OCI-LY3 (cell line): ENCODE measurements at regions not wholly inside any gene's neighbourhood (a gene's known extent, or its start where the extent isn't known, plus 50 kb on each side); places are given as distances from the start of the nearest gene placed in this dataset.

Experiments used
- H2AFZ ChIP-seq: fragments of 200-600, 300-600 bp; shearing (Covaris generic); 2 replicates; pipeline ENCODE4 v1.6.0; 2014; ENCODE audit warnings: antibody characterized with exemption, low read depth, low read length
- H3K27ac ChIP-seq: fragments of 200-600, 300-600 bp; sonication (generic); 2 replicates; pipeline ENCODE4 v1.5.1; 2014; ENCODE audit warnings: mild to moderate bottlenecking, low read length, moderate library complexity, mixed read lengths
- H3K27me3 ChIP-seq: fragments of 200-600, 300-600 bp; sonication (generic); 2 replicates; pipeline ENCODE4 v1.6.1; 2014; ENCODE audit warnings: low read depth, low read length, mixed read lengths
- H3K36me3 ChIP-seq: fragments of 200-600, 300-600 bp; sonication (generic); replicated peaks from 2 replicates; pipeline ENCODE3; 2014; ENCODE audit warnings: low read depth, low read length, mixed read lengths
- H3K4me1 ChIP-seq: fragments of 300-600, 200-600 bp; sonication (generic); 2 replicates; pipeline ENCODE4 v1.6.1; 2014; ENCODE audit warnings: low read length, mixed read lengths
- H3K4me2 ChIP-seq: fragments of 200-600, 300-600 bp; sonication (generic); 2 replicates; pipeline ENCODE4 v1.6.1; 2014; ENCODE audit warnings: low read length, mixed read lengths
- H3K4me3 ChIP-seq: fragments of 300-600, 200-600 bp; sonication (generic); 2 replicates; pipeline ENCODE4 v1.5.1; 2014; ENCODE audit warnings: antibody characterized with exemption, mild to moderate bottlenecking, low read length, moderate library complexity
- H3K79me2 ChIP-seq: fragments of 300-600, 200-600 bp; shearing (Covaris generic); 2 replicates; pipeline ENCODE4 v1.6.1; 2014; ENCODE audit warnings: mild to moderate bottlenecking, low read length, mixed read lengths
- H3K9ac ChIP-seq: fragments of 300-600, 200-600 bp; shearing (Covaris generic); 2 replicates; pipeline ENCODE4 v1.6.0; 2014; ENCODE audit warnings: mild to moderate bottlenecking, low read length, moderate library complexity
- H3K9me3 ChIP-seq: fragments of 200-600, 300-600 bp; shearing (Covaris generic); 2 replicates; pipeline ENCODE4 v1.6.1; 2014; ENCODE audit warnings: low read length, mixed read lengths; ENCODE audit not compliant: insufficient read depth
- H4K20me1 ChIP-seq: fragments of 200-600, 300-600 bp; sonication (generic); 2 replicates; pipeline ENCODE4 v1.6.1; 2016; ENCODE audit warnings: low read length, mixed read lengths; ENCODE audit not compliant: insufficient read depth
- EZH2phosphoT487 ChIP-seq: fragments of 200-600 bp; shearing (Covaris generic); IDR thresholded peaks from 2 replicates; pipeline ENCODE4 v1.6.1; 2018; ENCODE audit warnings: antibody characterized with exemption, mixed run types, low read depth
- TF ChIP-seq, protein P1 (sequence below): fragments of 200-600, 300-600 bp; sonication (generic); IDR thresholded peaks from 2 replicates; pipeline ENCODE4 v1.5.1; 2014; ENCODE audit warnings: antibody characterized with exemption, low read length, low read depth

DNA sequence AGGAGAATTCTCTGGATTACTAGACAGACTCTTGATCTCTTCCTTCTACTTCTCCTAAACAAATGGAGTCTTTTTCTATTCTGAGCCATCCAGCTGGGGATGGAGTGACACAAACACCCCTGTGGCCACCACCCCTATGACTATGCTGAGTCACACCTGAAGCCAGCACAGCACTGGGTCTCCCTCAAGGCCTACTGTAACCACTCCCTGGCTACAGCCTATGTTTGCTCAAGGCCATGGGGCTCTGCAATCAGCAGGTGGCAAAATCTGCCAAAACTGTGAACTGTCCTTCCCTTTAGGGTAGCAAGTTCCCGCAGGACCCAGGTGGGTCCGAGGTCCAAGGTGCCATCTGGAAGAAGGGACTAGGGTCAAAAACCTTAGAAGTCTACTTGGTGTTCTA, 132.3 kb downstream of the TINAG start:
- no peak overlapping the region for H2AFZ ChIP-seq
- no peaks in the 10 kb centered on the region for H3K36me3 ChIP-seq
- H3K9ac ChIP-seq = no peak overlapping the region
- H3K27me3 ChIP-seq = no peaks in the 10 kb centered on the region
- no peaks in the 10 kb centered on the region for H3K79me2 ChIP-seq
- H3K9me3 ChIP-seq = no peaks in the 10 kb centered on the region
- no peaks in the 10 kb centered on the region for H3K4me1 ChIP-seq
- no peaks in the 10 kb centered on the region for H4K20me1 ChIP-seq
- H3K4me3 ChIP-seq = no peak overlapping the region
- H3K27ac ChIP-seq = no peak overlapping the region
- H3K4me2 ChIP-seq = no peak overlapping the region
- TF ChIP-seq, protein P1, sequence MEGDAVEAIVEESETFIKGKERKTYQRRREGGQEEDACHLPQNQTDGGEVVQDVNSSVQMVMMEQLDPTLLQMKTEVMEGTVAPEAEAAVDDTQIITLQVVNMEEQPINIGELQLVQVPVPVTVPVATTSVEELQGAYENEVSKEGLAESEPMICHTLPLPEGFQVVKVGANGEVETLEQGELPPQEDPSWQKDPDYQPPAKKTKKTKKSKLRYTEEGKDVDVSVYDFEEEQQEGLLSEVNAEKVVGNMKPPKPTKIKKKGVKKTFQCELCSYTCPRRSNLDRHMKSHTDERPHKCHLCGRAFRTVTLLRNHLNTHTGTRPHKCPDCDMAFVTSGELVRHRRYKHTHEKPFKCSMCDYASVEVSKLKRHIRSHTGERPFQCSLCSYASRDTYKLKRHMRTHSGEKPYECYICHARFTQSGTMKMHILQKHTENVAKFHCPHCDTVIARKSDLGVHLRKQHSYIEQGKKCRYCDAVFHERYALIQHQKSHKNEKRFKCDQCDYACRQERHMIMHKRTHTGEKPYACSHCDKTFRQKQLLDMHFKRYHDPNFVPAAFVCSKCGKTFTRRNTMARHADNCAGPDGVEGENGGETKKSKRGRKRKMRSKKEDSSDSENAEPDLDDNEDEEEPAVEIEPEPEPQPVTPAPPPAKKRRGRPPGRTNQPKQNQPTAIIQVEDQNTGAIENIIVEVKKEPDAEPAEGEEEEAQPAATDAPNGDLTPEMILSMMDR = no peak
- TF ChIP-seq EZH2phosphoT487 = no peak

DNA sequence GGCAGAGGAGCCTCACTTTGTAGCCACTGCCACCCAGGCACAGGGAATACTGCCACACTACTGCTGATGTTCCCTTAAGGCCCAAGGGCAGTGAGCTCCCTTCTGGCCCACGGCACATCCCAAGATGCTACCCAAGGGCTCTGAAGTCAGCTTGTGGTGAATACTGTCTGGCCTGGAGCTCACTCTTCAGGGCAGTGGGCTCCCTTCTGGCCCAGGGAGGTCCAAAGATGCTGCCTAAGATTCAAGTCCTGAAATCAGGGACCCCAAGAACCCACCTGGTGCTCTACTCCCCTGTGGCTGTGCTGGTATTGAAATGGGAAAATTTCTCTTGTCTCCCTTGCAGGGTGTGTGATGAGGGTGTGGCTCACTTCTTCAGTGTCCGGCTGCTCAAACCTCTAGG, 132.8 kb downstream of the TINAG start:
- TF ChIP-seq, protein P1 = no peak
- no peak for TF ChIP-seq EZH2phosphoT487
- H3K27me3 ChIP-seq = no peaks in the 10 kb centered on the region
- no peaks in the 10 kb centered on the region for H4K20me1 ChIP-seq

DNA sequence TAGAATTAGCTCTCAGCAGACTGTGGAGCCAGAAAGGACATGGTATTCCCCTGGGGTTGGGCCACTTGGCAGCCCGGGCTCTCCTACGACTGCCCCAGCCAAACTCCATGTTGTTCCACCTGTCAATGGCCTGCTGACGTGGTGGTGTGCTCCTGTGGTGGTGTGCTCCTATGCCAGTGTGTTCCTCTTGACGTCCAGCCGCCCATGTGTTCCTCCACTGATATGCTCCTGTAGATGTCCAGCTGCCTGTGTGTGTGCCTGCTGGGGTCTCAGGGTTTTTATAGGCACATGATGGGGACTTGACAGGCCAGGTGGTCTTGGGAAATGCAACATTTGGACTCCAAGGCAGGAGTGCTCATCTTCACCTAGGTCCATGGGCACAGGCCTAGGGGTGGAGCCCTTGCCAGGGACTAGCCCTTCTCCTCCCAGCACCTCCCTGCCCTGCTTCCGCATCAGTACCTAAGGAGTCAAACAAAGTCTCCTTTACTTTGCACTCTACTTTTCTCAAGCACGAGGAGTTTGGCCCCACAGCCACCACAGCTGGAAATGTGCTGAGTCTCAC, 133.5 kb downstream of the TINAG start:
- no peak overlapping the region for H2AFZ ChIP-seq

More for the DNA sequence above, 132.8 kb downstream of the TINAG start:
- Histone ChIP-seq H3K4me1 (no peaks in the 10 kb centered on the region), H3K4me3 (no peak overlapping the region), H2AFZ (no peak overlapping the region), H3K4me2 (no peak overlapping the region), H3K9me3 (no peaks in the 10 kb centered on the region), H3K9ac (no peak overlapping the region), H3K27ac (no peak overlapping the region), H3K36me3 (no peaks in the 10 kb centered on the region), H3K79me2 (no peaks in the 10 kb centered on the region)

DNA sequence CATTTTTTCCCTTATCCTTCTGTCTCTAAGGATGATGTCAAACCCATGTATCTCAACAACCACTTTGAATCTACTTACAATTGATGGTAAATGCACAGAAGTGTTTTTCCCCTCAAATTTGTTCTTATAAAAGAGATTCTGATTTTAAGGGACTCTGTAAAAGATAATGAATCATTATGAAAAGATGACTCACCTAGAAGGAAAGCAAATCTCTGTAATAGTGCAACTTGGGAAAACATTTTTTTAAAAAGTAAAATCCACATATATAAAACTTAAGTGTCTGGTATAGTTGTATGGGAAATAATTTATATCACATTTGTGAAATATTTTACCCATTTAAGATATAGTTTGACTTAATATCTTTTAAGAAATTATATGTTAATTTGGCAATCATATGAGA, 137.0 kb downstream of the TINAG start:
- Histone ChIP-seq H3K79me2 (no peaks in the 10 kb centered on the region), H3K9me3 (no peaks in the 10 kb centered on the region), H3K4me2 (no peak overlapping the region), H3K27ac (no peak overlapping the region), H2AFZ (no peak overlapping the region), H3K9ac (no peak overlapping the region), H3K36me3 (no peaks in the 10 kb centered on the region), H3K27me3 (no peaks in the 10 kb centered on the region), H3K4me3 (no peak overlapping the region), H4K20me1 (no peaks in the 10 kb centered on the region), H3K4me1 (no peaks in the 10 kb centered on the region)
- no peak for TF ChIP-seq EZH2phosphoT487
- TF ChIP-seq, protein P1 = no peak

More for the DNA sequence above, 133.5 kb downstream of the TINAG start:
- H3K27ac ChIP-seq = no peak overlapping the region
- H3K4me2 ChIP-seq = no peak overlapping the region
- no peaks in the 10 kb centered on the region for H3K4me1 ChIP-seq
- H3K79me2 ChIP-seq = no peaks in the 10 kb centered on the region
- H3K36me3 ChIP-seq = no peaks in the 10 kb centered on the region
- H3K9ac ChIP-seq = no peak overlapping the region
- H3K4me3 ChIP-seq = no peak overlapping the region
- no peaks in the 10 kb centered on the region for H3K9me3 ChIP-seq
- no peaks in the 10 kb centered on the region for H3K27me3 ChIP-seq
- H4K20me1 ChIP-seq = no peaks in the 10 kb centered on the region
- TF ChIP-seq EZH2phosphoT487 = no peak
- TF ChIP-seq, protein P1 = no peak
